CD14-positive monocyte (primary cell): ENCODE measurements at regions not wholly inside any gene's neighbourhood (a gene's known extent, or its start where the extent isn't known, plus 50 kb on each side); places are given as distances from the start of the nearest gene placed in this dataset.

Experiments used
- DNase-seq, 3 donors: peaks; one replicate each; pipeline ENCODE4 v3.0.0-alpha.2; 2011 to 2022
- H2AFZ ChIP-seq: 2 replicates; pipeline ENCODE4 v1.6.0; 2012; ENCODE audit warnings: mild to moderate bottlenecking, low read depth, low read length, inconsistent platforms; ENCODE audit not compliant: insufficient read depth, poor library complexity, severe bottlenecking
- H3K27ac ChIP-seq, 2 donors: 1 replicate in 1 of 2; 2 replicates in 1 of 2; pipeline ENCODE4 v1.5.1; 2012 to 2013; ENCODE audit warnings: low read length in 2 of 2, control low read depth in 1 of 2, inconsistent platforms in 1 of 2, low read depth in 1 of 2, mild to moderate bottlenecking in 1 of 2
- H3K27me3 ChIP-seq, 2 donors: one replicate each; pipeline versions ENCODE4 v1.6.0 to v1.6.1; 2011 to 2013; ENCODE audit warnings: low read length in 2 of 2; ENCODE audit not compliant: control insufficient read depth in 2 of 2, insufficient read depth in 2 of 2
- H3K36me3 ChIP-seq, 2 donors: replicated peaks in 1 of 2; 1 replicate in 1 of 2; 2 replicates in 1 of 2; pipeline versions ENCODE4 v1.5.1 to v1.6.1; 2012 to 2013; ENCODE audit warnings: low read length in 2 of 2, control low read depth in 1 of 2, inconsistent platforms in 1 of 2, mild to moderate bottlenecking in 1 of 2; ENCODE audit not compliant: insufficient read depth in 2 of 2, control insufficient read depth in 1 of 2
- H3K4me1 ChIP-seq, 2 donors: 1 replicate in 1 of 2; 2 replicates in 1 of 2; pipeline versions ENCODE4 v1.5.1 to v1.6.1; 2012 to 2013; ENCODE audit warnings: low read length in 2 of 2, control low read depth in 1 of 2, inconsistent platforms in 1 of 2, mild to moderate bottlenecking in 1 of 2, moderate library complexity in 1 of 2; ENCODE audit not compliant: insufficient read depth in 2 of 2, control insufficient read depth in 1 of 2
- H3K4me2 ChIP-seq: replicated peaks from 2 replicates; pipeline ENCODE3; 2012; ENCODE audit warnings: low read length, moderate library complexity, mild to moderate bottlenecking; ENCODE audit not compliant: poor library complexity, severe bottlenecking; ENCODE audit errors: extremely low read depth
- H3K4me3 ChIP-seq, 3 experiments: fragments of 200-600 bp in 1 of 3; sonication (generic) in 1 of 3; replicated peaks in 1 of 3; 1 replicate in 2 of 3; 2 replicates in 1 of 3; pipeline ENCODE4 v1.5.1; 2011 to 2013; ENCODE audit warnings: low read length in 3 of 3, mild to moderate bottlenecking in 3 of 3, control low read depth in 2 of 3, low read depth in 2 of 3, inconsistent platforms in 1 of 3, moderate library complexity in 1 of 3
- H3K79me2 ChIP-seq: 2 replicates; pipeline ENCODE4 v1.6.0; 2012; ENCODE audit warnings: mild to moderate bottlenecking, control low read depth, inconsistent platforms, low read length, moderate library complexity; ENCODE audit not compliant: insufficient read depth
- H3K9ac ChIP-seq: 2 replicates; pipeline ENCODE4 v1.6.0; 2017; ENCODE audit warnings: low read length, mild to moderate bottlenecking; ENCODE audit not compliant: insufficient read depth, poor library complexity, severe bottlenecking
- H3K9me3 ChIP-seq, 2 donors: replicated peaks in 1 of 2; 1 replicate in 1 of 2; 2 replicates in 1 of 2; pipeline versions ENCODE4 v1.5.1 to v1.6.1; 2012 to 2013; ENCODE audit warnings: low read length in 2 of 2, control low read depth in 1 of 2; ENCODE audit not compliant: control insufficient read depth in 1 of 2, insufficient read depth in 1 of 2
- H4K20me1 ChIP-seq: 2 replicates; pipeline ENCODE4 v1.6.0; 2012; ENCODE audit warnings: mild to moderate bottlenecking, low read length, control low read depth, moderate library complexity; ENCODE audit not compliant: insufficient read depth
- H3K27ac Mint-ChIP-seq, 7 donors: one replicate each; pipeline ENCODE4 v1.8.0; 2020; ENCODE audit warnings: mild to moderate bottlenecking in 7 of 7, mixed read lengths in 7 of 7, moderate library complexity in 6 of 7, inconsistent platforms in 2 of 7
- H3K27me3 Mint-ChIP-seq, 3 donors: one replicate each; pipeline ENCODE4 v1.8.0; 2021 to 2022; ENCODE audit warnings: low read depth in 3 of 3, mild to moderate bottlenecking in 3 of 3, mixed read lengths in 3 of 3, moderate library complexity in 3 of 3, inconsistent platforms in 1 of 3
- H3K36me3 Mint-ChIP-seq, 2 donors: one replicate each; pipeline ENCODE4 v1.8.0; 2020; ENCODE audit warnings: mixed read lengths in 2 of 2, inconsistent platforms in 1 of 2, mild to moderate bottlenecking in 1 of 2
- H3K4me1 Mint-ChIP-seq: one replicate; pipeline ENCODE4 v1.8.0; 2020; ENCODE audit warnings: mild to moderate bottlenecking, mixed read lengths
- H3K4me3 Mint-ChIP-seq, 2 donors: one replicate each; pipeline ENCODE4 v1.8.0; 2020; ENCODE audit warnings: mild to moderate bottlenecking in 2 of 2, mixed read lengths in 2 of 2, moderate library complexity in 1 of 2
- H3K9me3 Mint-ChIP-seq, 7 donors: one replicate each; pipeline ENCODE4 v1.8.0; 2020 to 2022; ENCODE audit warnings: mixed read lengths in 7 of 7, mild to moderate bottlenecking in 6 of 7, moderate library complexity in 6 of 7, inconsistent platforms in 2 of 7
- CTCF ChIP-seq: fragments of 200-600 bp; IDR thresholded peaks from one replicate; pipeline ENCODE4 v1.8.0; 2022; ENCODE audit warnings: antibody characterized with exemption, mild to moderate bottlenecking
- WGBS: methylation state at CpG from one replicate; pipeline ENCODE4 v1.1.5; 2013; ENCODE audit warnings: missing lambda C conversion rate; ENCODE audit not compliant: insufficient coverage; 5-methylcytosine and 5-hydroxymethylcytosine counted together
- intact Hi-C, 2 donors: fragments of 100-400 bp; cut with micrococcal nuclease; formaldehyde crosslinking; loops; one replicate each; pipeline versions ENCODE4 v1.15.0 to v1.15.1; 2023

- Histone ChIP-seq H3K9me3 (peaks cover 6 to 9% of the 10 kb centered on the region in 2 donors), H3K36me3 (no peaks in the 10 kb centered on the region), H3K79me2 (no peaks in the 10 kb centered on the region), H3K4me2 (no peak overlapping the region), H3K4me1 (no peaks in the 10 kb centered on the region), H3K27ac (no peak overlapping the region), H4K20me1 (no peaks in the 10 kb centered on the region), H3K9ac (no peak overlapping the region), H3K27me3 (no peaks in the 10 kb centered on the region), H3K4me3 (no peak overlapping the region), H2AFZ (no peak overlapping the region)
- H3K4me1 Mint-ChIP-seq = no peaks in the 10 kb centered on the region
- no peaks in the 10 kb centered on the region for H3K27me3 Mint-ChIP-seq
- no peak for TF ChIP-seq CTCF
- H3K4me3 Mint-ChIP-seq = no peak overlapping the region
- H3K27ac Mint-ChIP-seq = no peak overlapping the region
- 80% methylated on average over 1 of the region's 3 CpGs for WGBS
- peaks cover 0 to 8% (median 0%) of the 10 kb centered on the region in 7 donors for H3K9me3 Mint-ChIP-seq
- DNase-seq = no peak
- intact Hi-C loops = no loop called here
- no peaks in the 10 kb centered on the region for H3K36me3 Mint-ChIP-seq
These were observed 1413.9 kb upstream of the ADGRB3 start for GRCh38 chr6:67221226-67221625.

GRCh38 chr6:67219346-67219745 is 1415.7 kb upstream of the ADGRB3 start:
- H3K27ac ChIP-seq = no peak overlapping the region
- H3K27me3 ChIP-seq = no peaks in the 10 kb centered on the region
- no CpG with 5 or more reads among the region's 2 CpGs for WGBS
- no peaks in the 10 kb centered on the region for H3K4me1 Mint-ChIP-seq
- H3K4me2 ChIP-seq = no peak overlapping the region
- H3K9me3 Mint-ChIP-seq = peaks cover 0 to 8% (median 0%) of the 10 kb centered on the region in 7 donors
- DNase-seq = no peak
- no peaks in the 10 kb centered on the region for H3K36me3 ChIP-seq
- intact Hi-C loops = no loop called here
- no peak overlapping the region for H3K9ac ChIP-seq
- no peaks in the 10 kb centered on the region for H3K4me1 ChIP-seq
- H3K79me2 ChIP-seq = no peaks in the 10 kb centered on the region
- no peak for TF ChIP-seq CTCF
- H3K27me3 Mint-ChIP-seq = no peaks in the 10 kb centered on the region
- no peak overlapping the region for H2AFZ ChIP-seq
- no peak overlapping the region for H3K27ac Mint-ChIP-seq
- H3K4me3 Mint-ChIP-seq = no peak overlapping the region
- peaks cover 6 to 9% of the 10 kb centered on the region in 2 donors for H3K9me3 ChIP-seq
- H3K36me3 Mint-ChIP-seq = no peaks in the 10 kb centered on the region
- H3K4me3 ChIP-seq = no peak overlapping the region
- no peaks in the 10 kb centered on the region for H4K20me1 ChIP-seq
